Hepatocyte (in vitro differentiated cells): ENCODE measurements at regions not wholly inside any gene's neighbourhood (a gene's known extent, or its start where the extent isn't known, plus 50 kb on each side); places are given as distances from the start of the nearest gene placed in this dataset.

Experiments used
- EZH2 ChIP-seq: fragments of 200-600 bp; sonication (generic); IDR thresholded peaks from 2 replicates; pipeline ENCODE4 v1.6.1; 2016; ENCODE audit warnings: antibody characterized with exemption, mild to moderate bottlenecking, borderline replicate concordance
- EZH2phosphoT487 ChIP-seq: fragments of 200-600 bp; sonication (generic); IDR thresholded peaks from one replicate; pipeline ENCODE4 v1.6.1; 2018; ENCODE audit warnings: antibody characterized with exemption, mild to moderate bottlenecking, low read depth, moderate library complexity; ENCODE audit not compliant: unreplicated experiment, severe bottlenecking
- TF ChIP-seq, protein P1 (sequence below): fragments of 200-600 bp; sonication (generic); IDR thresholded peaks from 2 replicates; pipeline ENCODE4 v1.5.1; 2016; ENCODE audit warnings: antibody characterized with exemption, mild to moderate bottlenecking; ENCODE audit not compliant: poor library complexity

DNA sequence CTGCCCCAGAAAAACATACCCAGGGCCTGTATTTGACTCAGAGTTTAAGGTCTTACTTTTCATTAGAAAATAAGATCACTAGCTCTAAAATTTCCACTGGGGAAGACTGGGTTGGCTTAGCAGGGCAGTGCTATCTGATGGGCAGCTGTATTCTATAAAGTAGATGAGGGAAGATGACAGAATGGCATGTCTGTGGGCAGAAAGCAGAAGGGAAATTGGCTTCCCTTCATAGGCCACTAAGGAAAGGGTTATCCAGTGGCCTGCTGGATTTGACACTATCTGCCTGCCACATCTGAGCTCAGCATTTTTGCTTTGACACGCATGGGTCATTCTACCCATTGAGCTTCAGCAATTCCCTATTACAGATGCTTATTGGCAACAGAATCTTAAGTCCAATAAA is 461.3 kb upstream of the RASGRP1 start:
- TF ChIP-seq, protein P1, sequence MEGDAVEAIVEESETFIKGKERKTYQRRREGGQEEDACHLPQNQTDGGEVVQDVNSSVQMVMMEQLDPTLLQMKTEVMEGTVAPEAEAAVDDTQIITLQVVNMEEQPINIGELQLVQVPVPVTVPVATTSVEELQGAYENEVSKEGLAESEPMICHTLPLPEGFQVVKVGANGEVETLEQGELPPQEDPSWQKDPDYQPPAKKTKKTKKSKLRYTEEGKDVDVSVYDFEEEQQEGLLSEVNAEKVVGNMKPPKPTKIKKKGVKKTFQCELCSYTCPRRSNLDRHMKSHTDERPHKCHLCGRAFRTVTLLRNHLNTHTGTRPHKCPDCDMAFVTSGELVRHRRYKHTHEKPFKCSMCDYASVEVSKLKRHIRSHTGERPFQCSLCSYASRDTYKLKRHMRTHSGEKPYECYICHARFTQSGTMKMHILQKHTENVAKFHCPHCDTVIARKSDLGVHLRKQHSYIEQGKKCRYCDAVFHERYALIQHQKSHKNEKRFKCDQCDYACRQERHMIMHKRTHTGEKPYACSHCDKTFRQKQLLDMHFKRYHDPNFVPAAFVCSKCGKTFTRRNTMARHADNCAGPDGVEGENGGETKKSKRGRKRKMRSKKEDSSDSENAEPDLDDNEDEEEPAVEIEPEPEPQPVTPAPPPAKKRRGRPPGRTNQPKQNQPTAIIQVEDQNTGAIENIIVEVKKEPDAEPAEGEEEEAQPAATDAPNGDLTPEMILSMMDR: no peak
- TF ChIP-seq EZH2: no peak
- no peak for TF ChIP-seq EZH2phosphoT487
